ENCODE measurements at regions not wholly inside any gene's neighbourhood (a gene's known extent, or its start where the extent isn't known, plus 50 kb on each side); places are given as distances from the start of the nearest gene placed in this dataset.
A peak's percentile ranks its signal among the peaks of the same experiment; 100 is the strongest.

- Histone ChIP-seq H3K27me3 (ENCODE audit: low read length) (no peaks in the 10 kb centered on the region), H3K9me2 (replicated peaks; ENCODE audit: low read length) (no peaks in the 10 kb centered on the region), H3F3A (ENCODE audit: low read length, unreplicated experiment) (no peaks in the 10 kb centered on the region), H3K27ac (ENCODE audit: low read length) (no peak overlapping the region), H3K79me2 (ENCODE audit: low read length) (no peaks in the 10 kb centered on the region), H3K9ac (ENCODE audit: low read length) (no peak overlapping the region), H2AFZ (ENCODE audit: low read length) (no peak overlapping the region), H3K4me3 (ENCODE audit: low read length) (no peak overlapping the region), H3K4me2 (ENCODE audit: low read length) (no peak overlapping the region), H4K20me1 (ENCODE audit: low read length) (no peaks in the 10 kb centered on the region), H3K4me1 (ENCODE audit: insufficient read depth, low read length) (peaks cover 11% of the 10 kb centered on the region; the same call in 1 of the 2 replicates), H3K36me3 (ENCODE audit: low read depth, low read length) (no peaks in the 10 kb centered on the region), H3K9me3 (ENCODE audit: low read length) (no peaks in the 10 kb centered on the region)
- no peak for TF ChIP-seq EZH2phosphoT487 (IDR thresholded peaks at IDR 0.05; ENCODE audit: borderline replicate concordance, low read length)
- no peak for TF ChIP-seq EZH2 (IDR thresholded peaks at IDR 0.05; ENCODE audit: low read length, unreplicated experiment)
- TF ChIP-seq CTCF (conservative IDR thresholded peaks at IDR 0.05; ENCODE audit: low read depth, low read length), result no peak
- ATAC-seq (no peak), DNase-seq (peak; percentile 66)
- intact Hi-C loops (cut with micrococcal nuclease), result no loop called here
- POLR2A ChIA-PET (ENCODE audit: unreplicated experiment), result no interaction called here
- CTCF ChIA-PET, result no interaction called here
- no TSS peak for BruUV-seq (replicated peaks)
These were observed 432.9 kb upstream of the DYNLRB2 start for GRCh38 chr16:80107900-80108299.

- ChIA-PET POLR2A (ENCODE audit: unreplicated experiment) (no interaction called here), CTCF (no interaction called here)
- no TSS peak for BruUV-seq (replicated peaks)
- no peaks in the 10 kb centered on the region for H3K9me2 ChIP-seq (replicated peaks; ENCODE audit: low read length)
- H3K79me2 ChIP-seq (ENCODE audit: low read length), result no peaks in the 10 kb centered on the region
- no peak for DNase-seq
- intact Hi-C loops (cut with micrococcal nuclease), result no loop called here
- no peak overlapping the region for H3K4me2 ChIP-seq (ENCODE audit: low read length)
- H4K20me1 ChIP-seq (ENCODE audit: low read length), result no peaks in the 10 kb centered on the region
- no peak overlapping the region for H2AFZ ChIP-seq (ENCODE audit: low read length)
- no peaks in the 10 kb centered on the region for H3K27me3 ChIP-seq (ENCODE audit: low read length)
- no peak overlapping the region for H3K27ac ChIP-seq (ENCODE audit: low read length)
- H3K9me3 ChIP-seq (ENCODE audit: low read length), result no peaks in the 10 kb centered on the region
- no peaks in the 10 kb centered on the region for H3F3A ChIP-seq (ENCODE audit: low read length, unreplicated experiment)
- H3K36me3 ChIP-seq (ENCODE audit: low read depth, low read length), result no peaks in the 10 kb centered on the region
- no peak overlapping the region for H3K4me3 ChIP-seq (ENCODE audit: low read length)
- peaks cover 11% of the 10 kb centered on the region; the same call in 1 of the 2 replicates for H3K4me1 ChIP-seq (ENCODE audit: insufficient read depth, low read length)
- no peak for ATAC-seq
- H3K9ac ChIP-seq (ENCODE audit: low read length), result no peak overlapping the region
- TF ChIP-seq EZH2 (IDR thresholded peaks at IDR 0.05; ENCODE audit: low read length, unreplicated experiment) (no peak), EZH2phosphoT487 (IDR thresholded peaks at IDR 0.05; ENCODE audit: borderline replicate concordance, low read length) (no peak), CTCF (conservative IDR thresholded peaks at IDR 0.05; ENCODE audit: low read depth, low read length) (no peak)
These were observed 435.0 kb upstream of the DYNLRB2 start for GRCh38 chr16:80105751-80106150.

- CTCF ChIA-PET, result no interaction called here
- POLR2A ChIA-PET (ENCODE audit: unreplicated experiment), result no interaction called here
- intact Hi-C loops (cut with micrococcal nuclease), result no loop called here
These were observed 435.6 kb upstream of the DYNLRB2 start for GRCh38 chr16:80105160-80105559.

More at GRCh38 chr16:80105160-80105559, 435.6 kb upstream of the DYNLRB2 start:
- H3K9me3 ChIP-seq (ENCODE audit: low read length), result no peaks in the 10 kb centered on the region
- H3K9me2 ChIP-seq (replicated peaks; ENCODE audit: low read length), result no peaks in the 10 kb centered on the region
- DNase-seq (peak; percentile 79), ATAC-seq (no peak)
- H4K20me1 ChIP-seq (ENCODE audit: low read length), result no peaks in the 10 kb centered on the region
- no peaks in the 10 kb centered on the region for H3K36me3 ChIP-seq (ENCODE audit: low read depth, low read length)
- no peak overlapping the region for H3K9ac ChIP-seq (ENCODE audit: low read length)
- H3F3A ChIP-seq (ENCODE audit: low read length, unreplicated experiment), result no peaks in the 10 kb centered on the region
- H3K27me3 ChIP-seq (ENCODE audit: low read length), result no peaks in the 10 kb centered on the region
- H3K27ac ChIP-seq (ENCODE audit: low read length), result peak overlapping the region; percentile 57
- H3K4me3 ChIP-seq (ENCODE audit: low read length), result no peak overlapping the region
- TF ChIP-seq CTCF (conservative IDR thresholded peaks at IDR 0.05; ENCODE audit: low read depth, low read length) (no peak), EZH2 (IDR thresholded peaks at IDR 0.05; ENCODE audit: low read length, unreplicated experiment) (no peak), EZH2phosphoT487 (IDR thresholded peaks at IDR 0.05; ENCODE audit: borderline replicate concordance, low read length) (no peak)
- H2AFZ ChIP-seq (ENCODE audit: low read length), result no peak overlapping the region
- H3K4me1 ChIP-seq (ENCODE audit: insufficient read depth, low read length), result peaks cover 11% of the 10 kb centered on the region; the same call in 1 of the 2 replicates
- no TSS peak for BruUV-seq (replicated peaks)
- no peaks in the 10 kb centered on the region for H3K79me2 ChIP-seq (ENCODE audit: low read length)
- peak overlapping the region; percentile 61 for H3K4me2 ChIP-seq (ENCODE audit: low read length)

Measured in PC-3 (cell line).